ENCODE measurements at regions not wholly inside any gene's neighbourhood (a gene's known extent, or its start where the extent isn't known, plus 50 kb on each side); places are given as distances from the start of the nearest gene placed in this dataset.

DNA sequence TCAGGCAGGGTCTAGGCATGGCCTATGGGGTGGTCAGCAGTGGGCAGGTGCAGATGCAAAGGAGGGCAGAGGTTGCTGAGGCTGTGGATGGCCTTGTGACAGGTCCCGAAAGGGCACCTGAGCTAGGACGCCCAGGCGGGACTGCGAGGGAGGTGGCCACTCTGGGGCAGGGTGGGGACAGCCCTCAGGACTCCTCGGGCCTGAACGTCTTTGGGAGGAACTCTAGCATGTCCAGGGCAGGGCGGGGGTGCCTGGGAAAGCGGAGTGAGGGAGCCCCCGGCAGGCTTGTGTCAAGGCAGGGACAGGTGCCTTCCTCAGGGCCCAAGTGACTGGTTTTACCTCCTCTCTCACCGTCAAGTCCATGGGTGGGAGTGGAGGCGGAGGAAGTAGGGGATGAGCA, 125.4 kb upstream of the WNT4 start:
- TF ChIP-seq, protein P1, sequence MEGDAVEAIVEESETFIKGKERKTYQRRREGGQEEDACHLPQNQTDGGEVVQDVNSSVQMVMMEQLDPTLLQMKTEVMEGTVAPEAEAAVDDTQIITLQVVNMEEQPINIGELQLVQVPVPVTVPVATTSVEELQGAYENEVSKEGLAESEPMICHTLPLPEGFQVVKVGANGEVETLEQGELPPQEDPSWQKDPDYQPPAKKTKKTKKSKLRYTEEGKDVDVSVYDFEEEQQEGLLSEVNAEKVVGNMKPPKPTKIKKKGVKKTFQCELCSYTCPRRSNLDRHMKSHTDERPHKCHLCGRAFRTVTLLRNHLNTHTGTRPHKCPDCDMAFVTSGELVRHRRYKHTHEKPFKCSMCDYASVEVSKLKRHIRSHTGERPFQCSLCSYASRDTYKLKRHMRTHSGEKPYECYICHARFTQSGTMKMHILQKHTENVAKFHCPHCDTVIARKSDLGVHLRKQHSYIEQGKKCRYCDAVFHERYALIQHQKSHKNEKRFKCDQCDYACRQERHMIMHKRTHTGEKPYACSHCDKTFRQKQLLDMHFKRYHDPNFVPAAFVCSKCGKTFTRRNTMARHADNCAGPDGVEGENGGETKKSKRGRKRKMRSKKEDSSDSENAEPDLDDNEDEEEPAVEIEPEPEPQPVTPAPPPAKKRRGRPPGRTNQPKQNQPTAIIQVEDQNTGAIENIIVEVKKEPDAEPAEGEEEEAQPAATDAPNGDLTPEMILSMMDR (IDR thresholded peaks at IDR 0.05; ENCODE audit: low read length): no peak
- no peak for TF ChIP-seq EZH2 (IDR thresholded peaks at IDR 0.05; ENCODE audit: borderline replicate concordance, low read length)

Data from OCI-LY1 (cell line).